WTC11 (cell line): ENCODE measurements at regions not wholly inside any gene's neighbourhood (a gene's known extent, or its start where the extent isn't known, plus 50 kb on each side); places are given as distances from the start of the nearest gene placed in this dataset.

Experiments used
- ATAC-seq: fragments of 200-7000 bp; cut with Tn5 transposase; 2 replicates; pipeline ENCODE4 v1.10.0; 2021; ENCODE audit warnings: mild to moderate bottlenecking, moderate library complexity
- CTCF ChIA-PET: fragments of 300-600 bp; sonication (Branson Sonifier 250); formaldehyde crosslinking; loops from one replicate; lab custom pipeline; 2021; ENCODE audit warnings: antibody characterized with exemption; lab: Charles Lee
- POLR2A ChIA-PET: fragments of 350-600 bp; sonication (Branson Sonifier 250); formaldehyde crosslinking; loops from one replicate; lab custom pipeline; 2021; ENCODE audit warnings: antibody characterized with exemption; lab: Charles Lee
- DNase-seq: peaks from one replicate; pipeline ENCODE4 v3.0.0; 2021; ENCODE audit warnings: low spot score
- H3K27ac Mint-ChIP-seq: 2 replicates; pipeline ENCODE4 v1.8.0; 2021; ENCODE audit warnings: mixed read lengths
- H3K27me3 Mint-ChIP-seq: 2 replicates; pipeline ENCODE4 v1.8.0; 2021; ENCODE audit warnings: low read depth, mild to moderate bottlenecking, moderate library complexity, mixed read lengths
- H3K36me3 Mint-ChIP-seq: 2 replicates; pipeline ENCODE4 v1.8.0; 2021; ENCODE audit warnings: mixed read lengths
- H3K4me1 Mint-ChIP-seq: 2 replicates; pipeline ENCODE4 v1.8.0; 2022; ENCODE audit warnings: mixed read lengths
- H3K4me3 Mint-ChIP-seq: 2 replicates; pipeline ENCODE4 v1.8.0; 2021; ENCODE audit warnings: mild to moderate bottlenecking, moderate library complexity, mixed read lengths
- H3K9me3 Mint-ChIP-seq: 2 replicates; pipeline ENCODE4 v1.8.0; 2021; ENCODE audit warnings: mixed read lengths
- ATF1 ChIP-seq: sonication (generic); formaldehyde crosslinking; IDR thresholded peaks from 2 replicates; pipeline ENCODE4 v1.8.1; 2023; ENCODE audit warnings: mild to moderate bottlenecking, moderate library complexity, missing genetic modification reagents
- CREB1 ChIP-seq: sonication (generic); formaldehyde crosslinking; IDR thresholded peaks from 2 replicates; pipeline ENCODE4 v1.8.0; 2023; ENCODE audit warnings: mild to moderate bottlenecking, missing genetic modification reagents
- E2F1 ChIP-seq: sonication (generic); formaldehyde crosslinking; IDR thresholded peaks from 2 replicates; pipeline ENCODE4 v1.8.0; 2022; ENCODE audit warnings: mild to moderate bottlenecking, missing genetic modification reagents
- ESRRA ChIP-seq: sonication (generic); formaldehyde crosslinking; IDR thresholded peaks from 2 replicates; pipeline ENCODE4 v1.8.1; 2022; ENCODE audit warnings: mild to moderate bottlenecking, missing genetic modification reagents, borderline replicate concordance
- HMGA2 ChIP-seq: fragments of 250-450 bp; sonication (Bioruptor Pico); IDR thresholded peaks from 2 replicates; pipeline ENCODE4 v1.4.0; 2021; ENCODE audit warnings: mild to moderate bottlenecking, moderate library complexity
- KAT7 ChIP-seq: sonication (generic); formaldehyde crosslinking; IDR thresholded peaks from 2 replicates; pipeline ENCODE4 v1.8.1; 2023; ENCODE audit warnings: missing genetic modification reagents, mild to moderate bottlenecking, borderline replicate concordance
- NFE2L1 ChIP-seq: sonication (generic); formaldehyde crosslinking; IDR thresholded peaks from 2 replicates; pipeline ENCODE4 v1.8.1; 2023; ENCODE audit warnings: missing genetic modification reagents
- OVOL2 ChIP-seq: fragments of 250-450 bp; sonication (Bioruptor Pico); IDR thresholded peaks from 2 replicates; pipeline ENCODE4 v1.9.0; 2021; ENCODE audit warnings: mild to moderate bottlenecking, borderline replicate concordance
- RORB ChIP-seq: fragments of 250-450 bp; sonication (Bioruptor Pico); IDR thresholded peaks from 2 replicates; pipeline ENCODE4 v1.9.0; 2021; ENCODE audit warnings: mild to moderate bottlenecking
- SMAD3 ChIP-seq: sonication (generic); formaldehyde crosslinking; IDR thresholded peaks from 2 replicates; pipeline ENCODE4 v1.8.0; 2022; ENCODE audit warnings: missing genetic modification reagents, mild to moderate bottlenecking, borderline replicate concordance
- SP1 ChIP-seq: sonication (generic); formaldehyde crosslinking; conservative IDR thresholded peaks from 2 replicates; pipeline ENCODE4 v1.8.1; 2022; ENCODE audit warnings: missing genetic modification reagents
- TEAD4 ChIP-seq: sonication (generic); formaldehyde crosslinking; IDR thresholded peaks from 2 replicates; pipeline ENCODE4 v1.8.0; 2022; ENCODE audit warnings: mild to moderate bottlenecking, missing genetic modification reagents
- TP53 ChIP-seq: sonication (generic); formaldehyde crosslinking; IDR thresholded peaks from 2 replicates; pipeline ENCODE4 v1.8.1; 2023; ENCODE audit warnings: mild to moderate bottlenecking, missing genetic modification reagents
- ZNF416 ChIP-seq: fragments of 250-450 bp; sonication (Bioruptor Pico); IDR thresholded peaks from 2 replicates; pipeline ENCODE4 v1.9.0; 2021; ENCODE audit warnings: mild to moderate bottlenecking, inconsistent platforms
- ZNF423 ChIP-seq: fragments of 250-450 bp; sonication (Bioruptor Pico); IDR thresholded peaks from 2 replicates; pipeline ENCODE4 v2.1.2; 2022; ENCODE audit warnings: mild to moderate bottlenecking, moderate library complexity
- ZNF532 ChIP-seq: fragments of 250-450 bp; sonication (Bioruptor Pico); IDR thresholded peaks from 2 replicates; pipeline ENCODE4 v1.9.0; 2021; ENCODE audit warnings: mild to moderate bottlenecking, borderline replicate concordance
- ZSCAN18 ChIP-seq: fragments of 250-450 bp; sonication (Bioruptor Pico); IDR thresholded peaks from 2 replicates; pipeline ENCODE4 v2.1.2; 2022; ENCODE audit warnings: mild to moderate bottlenecking, moderate library complexity
- TF ChIP-seq, protein P1 (sequence below): sonication (generic); formaldehyde crosslinking; IDR thresholded peaks from 2 replicates; pipeline ENCODE4 v1.8.1; 2022; ENCODE audit warnings: mild to moderate bottlenecking, missing genetic modification reagents, moderate library complexity, borderline replicate concordance
- TF ChIP-seq, protein P2 (sequence below): sonication (generic); formaldehyde crosslinking; IDR thresholded peaks from 2 replicates; pipeline ENCODE4 v1.8.1; 2023; ENCODE audit warnings: mild to moderate bottlenecking, missing genetic modification reagents, moderate library complexity
- TF ChIP-seq, protein P3 (sequence below): sonication (generic); formaldehyde crosslinking; IDR thresholded peaks from 2 replicates; pipeline ENCODE4 v1.8.0; 2022; ENCODE audit warnings: mild to moderate bottlenecking, missing genetic modification reagents

DNA sequence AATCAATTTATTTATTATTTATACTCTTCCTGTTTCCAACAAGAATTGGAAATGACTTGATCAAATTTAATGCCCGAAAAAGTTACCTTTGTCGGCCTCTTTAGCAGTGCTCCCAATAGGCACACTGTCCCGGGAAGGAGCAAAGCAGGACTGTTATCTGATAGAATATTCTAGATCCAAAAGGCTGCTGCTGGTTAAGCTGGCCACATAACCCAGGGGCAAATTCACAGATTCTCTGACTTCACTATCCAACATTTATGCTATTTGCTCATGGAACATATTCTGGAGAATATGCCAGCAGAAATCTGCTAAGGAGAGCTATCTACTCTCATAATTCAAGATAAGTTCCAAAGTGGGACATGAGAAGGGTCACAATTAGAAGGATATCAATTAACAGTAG is 100.2 kb upstream of the DMAC1 start:
- no peaks in the 10 kb centered on the region for H3K4me1 Mint-ChIP-seq
- ChIA-PET CTCF (no interaction called here), POLR2A (no interaction called here)
- TF ChIP-seq TP53, result no peak
- TF ChIP-seq, protein P1, sequence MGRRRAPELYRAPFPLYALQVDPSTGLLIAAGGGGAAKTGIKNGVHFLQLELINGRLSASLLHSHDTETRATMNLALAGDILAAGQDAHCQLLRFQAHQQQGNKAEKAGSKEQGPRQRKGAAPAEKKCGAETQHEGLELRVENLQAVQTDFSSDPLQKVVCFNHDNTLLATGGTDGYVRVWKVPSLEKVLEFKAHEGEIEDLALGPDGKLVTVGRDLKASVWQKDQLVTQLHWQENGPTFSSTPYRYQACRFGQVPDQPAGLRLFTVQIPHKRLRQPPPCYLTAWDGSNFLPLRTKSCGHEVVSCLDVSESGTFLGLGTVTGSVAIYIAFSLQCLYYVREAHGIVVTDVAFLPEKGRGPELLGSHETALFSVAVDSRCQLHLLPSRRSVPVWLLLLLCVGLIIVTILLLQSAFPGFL, result no peak
- no peak for TF ChIP-seq TEAD4 (CRISPR knock-in tag)
- TF ChIP-seq NFE2L1 (CRISPR knock-in tag), result no peak
- no peak for TF ChIP-seq KAT7 (CRISPR knock-in tag)
- TF ChIP-seq OVOL2 (CRISPR knock-in tag), result no peak
- no peak for TF ChIP-seq SMAD3 (CRISPR knock-in tag)
- TF ChIP-seq ZNF416 (CRISPR knock-in tag), result no peak
- no peak for TF ChIP-seq ZNF532 (CRISPR knock-in tag)
- no peak for TF ChIP-seq CREB1 (CRISPR knock-in tag)
- no peak for TF ChIP-seq HMGA2
- TF ChIP-seq E2F1 (CRISPR knock-in tag), result no peak
- TF ChIP-seq SP1, result no peak
- TF ChIP-seq, protein P2, sequence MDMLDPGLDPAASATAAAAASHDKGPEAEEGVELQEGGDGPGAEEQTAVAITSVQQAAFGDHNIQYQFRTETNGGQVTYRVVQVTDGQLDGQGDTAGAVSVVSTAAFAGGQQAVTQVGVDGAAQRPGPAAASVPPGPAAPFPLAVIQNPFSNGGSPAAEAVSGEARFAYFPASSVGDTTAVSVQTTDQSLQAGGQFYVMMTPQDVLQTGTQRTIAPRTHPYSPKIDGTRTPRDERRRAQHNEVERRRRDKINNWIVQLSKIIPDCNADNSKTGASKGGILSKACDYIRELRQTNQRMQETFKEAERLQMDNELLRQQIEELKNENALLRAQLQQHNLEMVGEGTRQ, result no peak
- TF ChIP-seq ATF1, result no peak
- TF ChIP-seq ZNF423, result no peak
- no peak for TF ChIP-seq ESRRA (CRISPR knock-in tag)
- TF ChIP-seq, protein P3, sequence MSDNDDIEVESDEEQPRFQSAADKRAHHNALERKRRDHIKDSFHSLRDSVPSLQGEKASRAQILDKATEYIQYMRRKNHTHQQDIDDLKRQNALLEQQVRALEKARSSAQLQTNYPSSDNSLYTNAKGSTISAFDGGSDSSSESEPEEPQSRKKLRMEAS (CRISPR knock-in tag), result no peak
- no peak for TF ChIP-seq ZSCAN18 (CRISPR knock-in tag)
- TF ChIP-seq RORB, result no peak
- no peak overlapping the region for H3K4me3 Mint-ChIP-seq
- H3K36me3 Mint-ChIP-seq, result no peaks in the 10 kb centered on the region
- ATAC-seq (no peak), DNase-seq (no peak)
- no peak overlapping the region for H3K27ac Mint-ChIP-seq
- H3K27me3 Mint-ChIP-seq, result no peaks in the 10 kb centered on the region
- no peaks in the 10 kb centered on the region for H3K9me3 Mint-ChIP-seq
